ENCODE measurements at regions not wholly inside any gene's neighbourhood (a gene's known extent, or its start where the extent isn't known, plus 50 kb on each side); places are given as distances from the start of the nearest gene placed in this dataset.

DNA sequence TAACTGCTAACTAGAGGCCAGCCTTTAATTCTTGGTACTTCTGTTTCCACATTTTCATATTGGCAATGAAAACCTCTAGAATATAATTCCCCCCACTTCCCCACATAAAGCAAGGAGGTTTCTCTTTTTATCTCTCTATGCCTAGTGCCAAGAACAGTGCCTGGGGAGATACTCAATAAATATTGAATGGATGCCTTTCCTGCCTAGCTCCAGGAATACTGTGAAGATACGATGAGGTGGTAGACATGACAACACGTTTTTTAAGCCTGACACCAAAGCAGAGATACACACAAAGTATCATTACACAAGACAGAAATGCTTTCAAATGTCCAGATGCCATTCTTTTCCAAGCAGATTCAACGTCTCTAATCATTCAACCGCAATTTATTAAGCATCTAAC, 535.5 kb downstream of the XIRP2 start:
- in situ Hi-C loops (cut with HindIII; ENCODE audit: low pct_unique_long_range_greater_than_20kb, low sequenced_read_pairs): no loop called here
- no peak for DNase-seq (ENCODE audit: low read depth in 1 of 2, low spot score in 1 of 2)
- TF ChIP-seq JUND (IDR thresholded peaks at IDR 0.05; ENCODE audit: low read depth): no peak

- no peak for TF ChIP-seq JUND (IDR thresholded peaks at IDR 0.05; ENCODE audit: low read depth)
- DNase-seq (ENCODE audit: low read depth in 1 of 2, low spot score in 1 of 2): no peak
- in situ Hi-C loops (cut with HindIII; ENCODE audit: low pct_unique_long_range_greater_than_20kb, low sequenced_read_pairs): no loop called here
These were observed 531.9 kb downstream of the XIRP2 start for GRCh38 chr2:167420211-167420610.

DNA sequence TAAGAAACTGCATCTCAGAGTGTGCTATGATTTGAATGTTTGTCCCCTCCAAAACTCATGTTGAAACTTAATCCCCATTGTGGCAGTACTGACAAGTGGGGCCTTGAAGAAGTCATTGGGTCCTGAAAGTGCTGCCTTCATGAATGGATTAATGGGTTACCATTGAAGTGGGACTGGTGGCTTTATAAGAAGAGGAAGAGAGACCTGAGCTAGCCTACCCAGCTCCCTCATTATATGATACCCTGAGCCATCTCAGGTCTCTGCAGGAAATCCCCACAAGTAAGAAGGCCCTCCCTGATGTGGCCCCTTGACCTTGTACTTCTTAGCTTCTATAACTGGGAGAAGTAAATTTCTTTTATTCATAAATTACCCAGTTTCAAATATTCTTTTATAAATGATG, 526.8 kb downstream of the XIRP2 start:
- in situ Hi-C loops (cut with HindIII; ENCODE audit: low pct_unique_long_range_greater_than_20kb, low sequenced_read_pairs): no loop called here
- DNase-seq (ENCODE audit: low read depth in 1 of 2, low spot score in 1 of 2): no peak
- no peak for TF ChIP-seq JUND (IDR thresholded peaks at IDR 0.05; ENCODE audit: low read depth)

DNA sequence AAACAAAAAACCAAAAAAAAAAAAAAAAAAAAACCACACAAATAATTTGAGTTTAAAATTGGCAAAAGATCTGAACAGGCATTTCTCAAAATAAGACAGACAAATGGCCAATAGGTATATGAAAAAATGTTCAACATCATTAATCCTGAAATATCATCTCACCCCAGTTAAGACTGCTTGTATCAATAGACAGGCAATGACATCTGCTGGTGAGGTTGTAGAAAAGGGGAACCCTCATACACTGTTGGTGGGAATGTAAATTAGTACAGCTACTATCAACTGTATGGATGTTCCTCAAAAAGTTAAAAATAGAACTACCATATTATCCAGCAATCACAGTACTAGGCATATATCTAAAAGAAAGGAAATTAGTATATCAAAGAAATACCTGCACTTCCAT, 523.1 kb downstream of the XIRP2 start:
- DNase-seq (ENCODE audit: low read depth in 1 of 2, low spot score in 1 of 2): peak in 1 of 2 experiments; percentile 1
- in situ Hi-C loops (cut with HindIII; ENCODE audit: low pct_unique_long_range_greater_than_20kb, low sequenced_read_pairs): no loop called here
- TF ChIP-seq JUND (IDR thresholded peaks at IDR 0.05; ENCODE audit: low read depth): no peak

DNA sequence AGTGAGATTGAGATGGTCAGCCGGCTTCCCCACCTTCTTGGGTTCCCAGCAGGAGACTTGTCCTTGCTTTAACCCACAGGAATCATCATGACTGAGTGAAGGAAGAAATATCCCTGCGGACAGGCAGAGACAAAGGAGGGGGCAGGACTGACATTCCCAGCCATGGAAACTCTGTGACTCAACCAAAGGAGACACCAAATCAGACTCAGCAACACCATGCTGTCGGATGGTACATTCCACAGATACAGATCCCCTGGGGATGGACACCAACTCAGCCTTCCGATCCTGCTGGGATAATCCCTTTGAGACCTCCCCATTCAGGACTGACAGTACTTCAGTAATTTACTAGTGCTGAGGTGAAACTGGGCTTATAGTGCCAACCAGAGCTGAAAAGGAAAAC, 518.3 kb downstream of the XIRP2 start:
- in situ Hi-C loops (cut with HindIII; ENCODE audit: low pct_unique_long_range_greater_than_20kb, low sequenced_read_pairs): no loop called here
- TF ChIP-seq JUND (IDR thresholded peaks at IDR 0.05; ENCODE audit: low read depth): no peak
- DNase-seq (ENCODE audit: low read depth in 1 of 2, low spot score in 1 of 2): no peak

GRCh38 chr2:167404627-167405284, 516.5 kb downstream of the XIRP2 start:
- no peak for DNase-seq (ENCODE audit: low read depth in 1 of 2, low spot score in 1 of 2)
- in situ Hi-C loops (cut with HindIII; ENCODE audit: low pct_unique_long_range_greater_than_20kb, low sequenced_read_pairs): no loop called here
- TF ChIP-seq JUND (IDR thresholded peaks at IDR 0.05; ENCODE audit: low read depth): no peak

- in situ Hi-C loops (cut with HindIII; ENCODE audit: low pct_unique_long_range_greater_than_20kb, low sequenced_read_pairs): no loop called here
- TF ChIP-seq JUND (IDR thresholded peaks at IDR 0.05; ENCODE audit: low read depth): no peak
- DNase-seq (ENCODE audit: low read depth in 1 of 2, low spot score in 1 of 2): no peak
These were observed 513.0 kb downstream of the XIRP2 start for GRCh38 chr2:167401309-167401708.

- no peak for TF ChIP-seq JUND (IDR thresholded peaks at IDR 0.05; ENCODE audit: low read depth)
- no peak for DNase-seq (ENCODE audit: low read depth in 1 of 2, low spot score in 1 of 2)
- in situ Hi-C loops (cut with HindIII; ENCODE audit: low pct_unique_long_range_greater_than_20kb, low sequenced_read_pairs): no loop called here
These were observed 512.3 kb downstream of the XIRP2 start for GRCh38 chr2:167400546-167400945.

GRCh38 chr2:167398873-167399272, 510.6 kb downstream of the XIRP2 start:
- in situ Hi-C loops (cut with HindIII; ENCODE audit: low pct_unique_long_range_greater_than_20kb, low sequenced_read_pairs): no loop called here

DNA sequence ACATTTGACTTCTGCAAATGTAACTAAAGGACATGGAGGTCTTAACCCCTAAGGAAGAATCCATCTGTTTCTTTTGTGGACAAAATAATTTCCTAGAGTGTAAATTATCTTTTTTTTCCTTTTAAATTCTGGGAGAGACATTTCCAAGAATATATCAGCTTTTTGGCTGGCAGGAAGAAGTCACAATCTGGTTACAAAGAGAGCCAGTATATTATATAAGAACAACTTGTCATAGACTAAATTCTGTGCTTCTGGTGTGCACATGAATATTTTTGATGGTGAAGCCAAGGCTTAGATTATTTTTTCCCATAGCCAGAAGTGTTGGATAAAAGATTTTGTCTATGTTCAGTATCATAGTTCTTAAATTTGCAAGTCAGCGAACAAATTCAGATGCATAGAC, 500.6 kb downstream of the XIRP2 start:
- no peak for DNase-seq (ENCODE audit: low read depth in 1 of 2, low spot score in 1 of 2)
- in situ Hi-C loops (cut with HindIII; ENCODE audit: low pct_unique_long_range_greater_than_20kb, low sequenced_read_pairs): no loop called here
- TF ChIP-seq JUND (IDR thresholded peaks at IDR 0.05; ENCODE audit: low read depth): no peak

More at GRCh38 chr2:167398873-167399272, 510.6 kb downstream of the XIRP2 start:
- DNase-seq (ENCODE audit: low read depth in 1 of 2, low spot score in 1 of 2): no peak
- TF ChIP-seq JUND (IDR thresholded peaks at IDR 0.05; ENCODE audit: low read depth): no peak

DNA sequence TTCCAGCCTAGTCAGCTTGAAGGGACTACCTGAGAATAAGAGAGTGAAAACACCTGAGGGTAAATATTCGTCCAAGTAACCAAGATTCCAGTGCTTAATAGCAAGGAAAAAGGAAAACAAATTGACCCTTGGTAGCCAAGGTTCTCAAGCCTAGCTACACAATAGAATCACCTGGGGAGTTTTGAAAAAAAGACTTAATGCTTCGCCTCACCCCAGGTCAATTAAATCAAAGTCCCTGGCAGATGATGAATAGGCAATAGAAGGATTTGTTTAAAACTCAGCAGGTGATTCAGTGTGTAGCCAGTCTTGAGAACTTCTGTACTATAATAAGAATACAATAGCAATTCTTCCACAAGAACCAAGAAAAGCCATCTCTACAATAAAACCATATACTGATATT, 500.2 kb downstream of the XIRP2 start:
- no peak for DNase-seq (ENCODE audit: low read depth in 1 of 2, low spot score in 1 of 2)
- in situ Hi-C loops (cut with HindIII; ENCODE audit: low pct_unique_long_range_greater_than_20kb, low sequenced_read_pairs): no loop called here
- no peak for TF ChIP-seq JUND (IDR thresholded peaks at IDR 0.05; ENCODE audit: low read depth)

DNA sequence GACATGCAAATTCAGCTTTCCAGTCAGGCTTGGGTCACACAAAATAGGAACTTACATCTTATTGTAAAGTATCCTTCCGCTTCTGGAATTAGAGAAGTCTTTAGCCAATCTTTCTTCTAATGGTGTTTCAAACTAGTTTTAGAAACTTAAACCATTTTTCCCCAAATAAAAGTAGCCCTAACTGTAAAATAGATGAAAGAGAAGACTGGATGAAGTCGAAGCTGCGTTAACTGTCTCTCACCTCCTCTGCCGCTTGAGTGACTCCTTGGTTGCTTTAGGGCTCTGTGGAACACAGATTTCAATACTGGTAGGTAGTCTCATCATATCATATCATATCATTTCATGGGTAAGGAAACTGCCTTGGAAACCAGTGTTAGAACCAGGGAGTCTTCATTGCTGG, 498.4 kb downstream of the XIRP2 start:
- TF ChIP-seq JUND (IDR thresholded peaks at IDR 0.05; ENCODE audit: low read depth): no peak
- in situ Hi-C loops (cut with HindIII; ENCODE audit: low pct_unique_long_range_greater_than_20kb, low sequenced_read_pairs): no loop called here
- no peak for DNase-seq (ENCODE audit: low read depth in 1 of 2, low spot score in 1 of 2)

GRCh38 chr2:167383610-167384194, 495.4 kb downstream of the XIRP2 start:
- DNase-seq (ENCODE audit: low read depth in 1 of 2, low spot score in 1 of 2): no peak
- in situ Hi-C loops (cut with HindIII; ENCODE audit: low pct_unique_long_range_greater_than_20kb, low sequenced_read_pairs): no loop called here
- TF ChIP-seq JUND (IDR thresholded peaks at IDR 0.05; ENCODE audit: low read depth): no peak

DNA sequence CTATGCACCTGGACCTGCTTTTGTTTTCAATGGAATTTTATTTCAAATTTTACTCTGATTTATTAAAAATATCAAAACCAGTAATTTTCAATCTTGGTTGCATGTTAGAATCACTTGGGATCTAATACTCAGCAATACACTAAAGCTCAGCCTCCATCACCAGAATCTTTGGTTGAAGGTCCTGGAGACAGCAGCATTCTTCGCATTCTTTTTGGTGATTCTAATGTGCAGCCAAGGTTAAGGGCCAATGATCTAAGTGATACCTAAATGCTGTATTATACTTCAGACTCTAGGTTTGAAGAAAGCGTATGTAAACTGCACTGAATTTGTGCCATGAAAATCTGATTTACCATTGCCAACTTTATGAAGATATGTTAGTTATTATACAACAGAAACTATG, 493.1 kb downstream of the XIRP2 start:
- in situ Hi-C loops (cut with HindIII; ENCODE audit: low pct_unique_long_range_greater_than_20kb, low sequenced_read_pairs): no loop called here
- no peak for DNase-seq (ENCODE audit: low read depth in 1 of 2, low spot score in 1 of 2)
- no peak for TF ChIP-seq JUND (IDR thresholded peaks at IDR 0.05; ENCODE audit: low read depth)
